Liver (tissue), 3 donors: ENCODE measurements at regions not wholly inside any gene's neighbourhood (a gene's known extent, or its start where the extent isn't known, plus 50 kb on each side); places are given as distances from the start of the nearest gene placed in this dataset.

ENCODE experiments used
- EGR1 ChIP-seq, 2 donors: IDR thresholded peaks; 2 replicates each; pipeline ENCODE4 v1.6.1; 2016 to 2018; ENCODE audit warnings: antibody characterized with exemption in 2 of 2, low read depth in 2 of 2
- GABPA ChIP-seq, 2 donors: IDR thresholded peaks in 1 of 2; conservative IDR thresholded peaks in 1 of 2; 2 replicates each; pipeline ENCODE4 v1.6.1; 2016; ENCODE audit warnings: antibody characterized with exemption in 2 of 2, mild to moderate bottlenecking in 1 of 2, moderate library complexity in 1 of 2
- HNF4A ChIP-seq, 2 donors: conservative IDR thresholded peaks; 2 replicates each; pipeline ENCODE4 v1.6.1; 2016; ENCODE audit warnings: antibody characterized with exemption in 2 of 2, mild to moderate bottlenecking in 2 of 2
- HNF4G ChIP-seq: IDR thresholded peaks from 2 replicates; pipeline ENCODE4 v1.6.1; 2016; ENCODE audit warnings: antibody characterized with exemption
- JUND ChIP-seq, 2 donors: IDR thresholded peaks; 2 replicates each; pipeline ENCODE4 v1.6.1; 2016; ENCODE audit warnings: antibody characterized with exemption in 2 of 2
- MAX ChIP-seq: IDR thresholded peaks from 2 replicates; pipeline ENCODE4 v1.6.1; 2016; ENCODE audit warnings: antibody characterized with exemption
- RAD21 ChIP-seq, 2 donors: IDR thresholded peaks; 2 replicates each; pipeline ENCODE4 v1.6.1; 2016; ENCODE audit warnings: antibody characterized with exemption in 2 of 2, mild to moderate bottlenecking in 2 of 2
- RXRA ChIP-seq, 2 donors: IDR thresholded peaks; 2 replicates each; pipeline ENCODE4 v1.6.1; 2017 to 2018; ENCODE audit warnings: antibody characterized with exemption in 2 of 2, mild to moderate bottlenecking in 1 of 2
- SP1 ChIP-seq: IDR thresholded peaks from 2 replicates; pipeline ENCODE4 v1.6.1; 2018; ENCODE audit warnings: antibody characterized with exemption, mild to moderate bottlenecking
- TAF1 ChIP-seq: conservative IDR thresholded peaks from 2 replicates; pipeline ENCODE4 v1.6.1; 2016; ENCODE audit warnings: antibody characterized with exemption, mild to moderate bottlenecking
- YY1 ChIP-seq: IDR thresholded peaks from 2 replicates; pipeline ENCODE4 v1.6.1; 2016; ENCODE audit warnings: antibody characterized with exemption, mild to moderate bottlenecking
- TF ChIP-seq, protein P1 (sequence below): fragments of 150-350 bp; IDR thresholded peaks from 2 replicates; pipeline ENCODE4 v1.5.1; 2017; ENCODE audit warnings: improper control_type of control experiment, low read depth, low read length; ENCODE audit not compliant: missing input control
- TF ChIP-seq, protein P2 (sequence below): IDR thresholded peaks from 2 replicates; pipeline ENCODE4 v1.6.1; 2016; ENCODE audit warnings: antibody characterized with exemption, mild to moderate bottlenecking
- TF ChIP-seq, protein P3 (sequence below): IDR thresholded peaks from 2 replicates; pipeline ENCODE4 v1.6.1; 2016; ENCODE audit warnings: antibody characterized with exemption
- donor health status: healthy.
- donor health status: healthy.

GRCh38 chr3:82816086-82816485 is 1054.6 kb upstream of the GBE1 start:
- TF ChIP-seq, protein P1, sequence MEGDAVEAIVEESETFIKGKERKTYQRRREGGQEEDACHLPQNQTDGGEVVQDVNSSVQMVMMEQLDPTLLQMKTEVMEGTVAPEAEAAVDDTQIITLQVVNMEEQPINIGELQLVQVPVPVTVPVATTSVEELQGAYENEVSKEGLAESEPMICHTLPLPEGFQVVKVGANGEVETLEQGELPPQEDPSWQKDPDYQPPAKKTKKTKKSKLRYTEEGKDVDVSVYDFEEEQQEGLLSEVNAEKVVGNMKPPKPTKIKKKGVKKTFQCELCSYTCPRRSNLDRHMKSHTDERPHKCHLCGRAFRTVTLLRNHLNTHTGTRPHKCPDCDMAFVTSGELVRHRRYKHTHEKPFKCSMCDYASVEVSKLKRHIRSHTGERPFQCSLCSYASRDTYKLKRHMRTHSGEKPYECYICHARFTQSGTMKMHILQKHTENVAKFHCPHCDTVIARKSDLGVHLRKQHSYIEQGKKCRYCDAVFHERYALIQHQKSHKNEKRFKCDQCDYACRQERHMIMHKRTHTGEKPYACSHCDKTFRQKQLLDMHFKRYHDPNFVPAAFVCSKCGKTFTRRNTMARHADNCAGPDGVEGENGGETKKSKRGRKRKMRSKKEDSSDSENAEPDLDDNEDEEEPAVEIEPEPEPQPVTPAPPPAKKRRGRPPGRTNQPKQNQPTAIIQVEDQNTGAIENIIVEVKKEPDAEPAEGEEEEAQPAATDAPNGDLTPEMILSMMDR, result no peak
- TF ChIP-seq, protein P2, sequence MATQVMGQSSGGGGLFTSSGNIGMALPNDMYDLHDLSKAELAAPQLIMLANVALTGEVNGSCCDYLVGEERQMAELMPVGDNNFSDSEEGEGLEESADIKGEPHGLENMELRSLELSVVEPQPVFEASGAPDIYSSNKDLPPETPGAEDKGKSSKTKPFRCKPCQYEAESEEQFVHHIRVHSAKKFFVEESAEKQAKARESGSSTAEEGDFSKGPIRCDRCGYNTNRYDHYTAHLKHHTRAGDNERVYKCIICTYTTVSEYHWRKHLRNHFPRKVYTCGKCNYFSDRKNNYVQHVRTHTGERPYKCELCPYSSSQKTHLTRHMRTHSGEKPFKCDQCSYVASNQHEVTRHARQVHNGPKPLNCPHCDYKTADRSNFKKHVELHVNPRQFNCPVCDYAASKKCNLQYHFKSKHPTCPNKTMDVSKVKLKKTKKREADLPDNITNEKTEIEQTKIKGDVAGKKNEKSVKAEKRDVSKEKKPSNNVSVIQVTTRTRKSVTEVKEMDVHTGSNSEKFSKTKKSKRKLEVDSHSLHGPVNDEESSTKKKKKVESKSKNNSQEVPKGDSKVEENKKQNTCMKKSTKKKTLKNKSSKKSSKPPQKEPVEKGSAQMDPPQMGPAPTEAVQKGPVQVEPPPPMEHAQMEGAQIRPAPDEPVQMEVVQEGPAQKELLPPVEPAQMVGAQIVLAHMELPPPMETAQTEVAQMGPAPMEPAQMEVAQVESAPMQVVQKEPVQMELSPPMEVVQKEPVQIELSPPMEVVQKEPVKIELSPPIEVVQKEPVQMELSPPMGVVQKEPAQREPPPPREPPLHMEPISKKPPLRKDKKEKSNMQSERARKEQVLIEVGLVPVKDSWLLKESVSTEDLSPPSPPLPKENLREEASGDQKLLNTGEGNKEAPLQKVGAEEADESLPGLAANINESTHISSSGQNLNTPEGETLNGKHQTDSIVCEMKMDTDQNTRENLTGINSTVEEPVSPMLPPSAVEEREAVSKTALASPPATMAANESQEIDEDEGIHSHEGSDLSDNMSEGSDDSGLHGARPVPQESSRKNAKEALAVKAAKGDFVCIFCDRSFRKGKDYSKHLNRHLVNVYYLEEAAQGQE, result no peak
- TF ChIP-seq GABPA (IDR thresholded peaks at IDR 0.05 in 1 of 2, conservative IDR thresholded peaks at IDR 0.05 in 1 of 2) (no peak), YY1 (no peak), EGR1 (IDR thresholded peaks at IDR 0.05; ENCODE audit: low read depth in 2 of 2) (no peak), RXRA (IDR thresholded peaks at IDR 0.05) (no peak), JUND (IDR thresholded peaks at IDR 0.05) (no peak), MAX (no peak), HNF4G (no peak), RAD21 (IDR thresholded peaks at IDR 0.05) (no peak), HNF4A (conservative IDR thresholded peaks at IDR 0.05) (no peak), SP1 (no peak), TAF1 (no peak)
- TF ChIP-seq, protein P3, sequence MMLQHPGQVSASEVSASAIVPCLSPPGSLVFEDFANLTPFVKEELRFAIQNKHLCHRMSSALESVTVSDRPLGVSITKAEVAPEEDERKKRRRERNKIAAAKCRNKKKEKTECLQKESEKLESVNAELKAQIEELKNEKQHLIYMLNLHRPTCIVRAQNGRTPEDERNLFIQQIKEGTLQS, result no peak
